HG02759 (cell line): ENCODE measurements at regions not wholly inside any gene's neighbourhood (a gene's known extent, or its start where the extent isn't known, plus 50 kb on each side); places are given as distances from the start of the nearest gene placed in this dataset.
A peak's percentile ranks its signal among the peaks of the same experiment; 100 is the strongest.

Source experiments
- ATAC-seq: cut with Tn5 transposase; IDR thresholded peaks from one replicate; pipeline ENCODE4 v1.9.1; 2021; ENCODE audit warnings: mild to moderate bottlenecking, moderate library complexity; ENCODE audit not compliant: unreplicated experiment

DNA sequence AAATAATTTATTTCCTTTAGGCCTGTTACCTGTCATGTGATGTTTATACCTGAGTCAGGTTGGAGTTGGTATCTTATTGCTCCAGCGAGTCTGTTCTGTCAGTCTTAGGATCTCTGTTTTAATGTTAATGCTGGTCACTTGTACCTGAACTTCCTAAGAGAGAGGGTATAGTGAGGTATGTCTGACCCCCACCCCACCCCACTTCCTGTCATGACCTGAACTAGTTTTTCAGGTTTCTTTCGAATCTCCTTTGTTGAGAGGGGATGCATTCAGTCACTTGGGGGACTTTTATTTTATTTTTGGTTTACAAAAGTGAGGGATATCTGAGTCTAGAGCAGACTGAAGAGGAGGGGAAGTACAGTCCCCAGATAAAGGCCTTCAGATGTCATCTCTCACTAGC is 769.0 kb upstream of the COBL start:
- no peak for ATAC-seq

DNA sequence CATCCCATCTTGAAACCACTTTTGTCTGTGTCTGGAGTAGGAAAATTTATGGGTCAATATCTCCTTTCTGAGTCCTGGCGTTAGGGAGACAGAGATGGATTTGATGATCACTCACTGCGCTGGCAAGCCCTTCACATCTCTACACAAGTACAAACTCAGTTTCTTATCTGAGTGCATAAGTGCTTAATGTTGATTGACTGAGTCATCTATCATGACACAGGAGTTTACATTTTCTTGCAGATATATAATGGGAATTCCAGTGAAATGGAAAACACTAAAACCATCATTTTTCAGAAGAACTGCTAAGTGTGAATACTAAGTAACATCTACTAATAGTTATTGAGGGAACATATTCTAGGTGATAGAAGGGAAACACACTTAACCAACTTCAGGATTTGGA is 763.9 kb upstream of the COBL start:
- no peak for ATAC-seq

DNA sequence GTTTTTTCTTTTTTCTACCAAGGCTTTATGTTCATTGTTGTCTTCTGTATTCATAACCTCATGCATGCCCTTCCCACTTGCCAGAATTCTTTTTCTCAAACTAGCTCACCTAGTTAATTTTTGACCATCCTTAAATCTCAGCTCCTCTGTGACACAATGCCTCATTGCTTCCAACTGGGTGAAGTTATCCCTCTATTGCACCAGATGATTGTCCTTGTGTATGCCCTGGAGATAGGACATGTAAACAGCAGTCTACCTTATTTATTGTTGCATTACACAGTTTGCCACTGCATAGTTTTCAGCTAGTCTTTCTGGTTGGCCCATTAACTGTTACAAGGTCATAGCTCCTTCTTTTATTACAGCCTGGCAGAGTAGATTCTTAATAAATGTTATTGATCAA is 763.1 kb upstream of the COBL start:
- no peak for ATAC-seq

DNA sequence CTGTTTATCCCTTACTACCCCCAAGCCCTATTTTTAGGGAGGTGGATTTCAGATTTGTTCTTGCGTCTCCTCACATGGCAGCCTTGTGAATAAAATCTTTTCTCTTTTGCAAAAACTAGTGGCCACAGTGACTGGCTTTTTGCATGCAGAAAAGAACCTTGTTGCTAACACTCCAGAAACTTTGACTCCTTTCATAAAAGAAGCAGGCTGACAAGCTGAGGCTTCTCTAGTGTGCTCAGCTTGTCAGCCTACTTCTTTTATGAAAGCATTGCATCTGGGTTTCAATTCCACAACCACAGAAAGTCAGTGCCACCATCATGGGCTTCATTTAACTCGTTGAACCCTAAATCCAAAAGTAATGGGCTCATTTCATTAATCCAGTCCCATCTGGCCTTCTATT is 761.0 kb upstream of the COBL start:
- no peak for ATAC-seq

DNA sequence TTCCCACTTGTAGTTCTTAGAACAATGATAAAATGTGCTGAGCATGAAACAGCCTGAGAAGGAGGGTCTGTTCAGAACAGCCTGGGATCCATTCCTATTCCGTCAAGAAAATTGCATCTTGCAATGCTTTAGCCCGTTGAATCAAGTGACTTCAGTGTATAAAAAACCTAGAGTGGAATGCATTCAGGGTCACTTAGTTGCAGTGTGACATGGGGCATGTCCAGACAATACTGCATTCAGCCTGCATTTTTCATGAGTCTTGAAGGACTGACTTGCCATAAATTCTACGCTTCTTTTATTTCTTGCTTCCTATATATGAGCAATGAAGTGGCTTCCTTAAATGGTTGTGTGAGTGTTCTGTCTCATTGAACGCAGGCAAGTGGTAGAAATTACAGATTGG is 758.3 kb upstream of the COBL start:
- ATAC-seq: no peak

DNA sequence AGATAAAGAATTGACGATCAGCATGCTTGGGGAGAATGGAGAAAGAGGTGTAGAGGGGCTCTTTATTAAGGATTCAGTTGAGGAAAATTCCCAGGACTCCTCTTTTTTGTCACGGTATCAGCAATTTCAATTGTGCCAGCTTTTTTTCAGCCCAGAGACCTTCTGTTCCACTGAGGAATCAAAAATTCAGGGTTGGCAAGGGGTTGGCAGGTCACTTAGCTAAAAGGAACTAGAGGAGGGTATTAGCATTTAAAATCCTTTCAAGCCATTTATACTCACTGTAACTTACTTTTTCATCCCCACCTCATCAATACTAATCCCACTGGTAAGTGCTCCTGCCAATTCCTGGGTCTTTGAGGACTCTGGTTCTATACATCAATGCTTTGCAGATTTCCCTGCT is 757.5 kb upstream of the COBL start:
- ATAC-seq: no peak

DNA sequence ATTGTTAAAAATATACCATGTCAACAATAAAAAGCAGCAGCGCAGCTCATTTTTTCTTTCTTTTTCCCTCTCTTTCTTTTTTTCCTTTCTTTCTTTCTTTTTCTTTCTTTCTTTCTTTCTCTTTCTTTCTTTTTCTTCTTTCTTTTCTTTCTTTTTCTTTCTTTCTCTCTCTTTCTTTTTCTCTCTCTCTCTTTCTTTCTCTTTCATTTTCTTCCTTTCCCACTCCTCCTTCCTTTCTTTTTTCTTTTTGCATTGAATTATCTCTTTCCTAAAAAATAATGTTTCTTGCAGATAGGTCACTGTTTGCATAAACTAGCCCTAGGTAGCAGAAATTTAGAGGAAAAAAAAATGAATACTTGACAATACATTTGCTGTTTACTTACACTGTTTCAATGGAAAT is 755.1 kb upstream of the COBL start:
- no peak for ATAC-seq

DNA sequence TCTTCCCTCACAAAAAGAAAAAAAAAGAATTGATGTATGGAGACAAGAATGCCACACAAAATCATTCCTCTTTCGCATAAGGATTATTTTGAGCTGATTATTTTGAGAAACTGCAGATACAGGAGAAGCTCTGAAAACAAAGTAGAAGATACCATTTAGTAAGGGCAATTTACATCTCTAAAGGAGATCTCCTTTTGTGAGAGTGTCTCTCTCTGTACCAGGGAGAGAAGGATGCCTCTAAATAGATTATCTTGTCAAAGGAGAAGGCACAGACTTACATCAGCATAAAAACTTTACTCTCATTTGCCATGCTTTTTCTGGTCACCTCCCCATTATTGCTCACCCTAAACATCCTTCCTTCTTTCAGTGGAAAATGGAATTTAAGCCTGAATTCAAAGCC is 747.9 kb upstream of the COBL start:
- ATAC-seq: no peak

DNA sequence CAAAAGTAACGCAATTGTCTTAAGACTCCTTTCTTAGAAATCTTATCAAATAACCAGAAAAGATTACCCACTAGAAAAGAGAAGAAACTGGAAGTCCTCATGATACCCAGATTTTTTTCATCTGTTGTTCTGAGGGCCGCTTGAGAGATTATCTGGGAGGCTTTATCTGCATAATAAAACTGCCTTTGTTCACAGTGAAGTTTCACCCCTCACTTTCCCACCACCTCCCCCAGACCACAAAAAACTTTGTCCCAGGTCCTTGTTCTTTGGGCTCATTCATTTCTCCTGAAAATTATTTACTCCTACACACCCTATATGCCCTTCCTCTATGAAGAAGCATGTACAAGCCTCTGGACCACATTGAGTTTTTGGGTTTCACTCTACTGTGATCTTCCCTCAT is 745.1 kb upstream of the COBL start:
- ATAC-seq: no peak

DNA sequence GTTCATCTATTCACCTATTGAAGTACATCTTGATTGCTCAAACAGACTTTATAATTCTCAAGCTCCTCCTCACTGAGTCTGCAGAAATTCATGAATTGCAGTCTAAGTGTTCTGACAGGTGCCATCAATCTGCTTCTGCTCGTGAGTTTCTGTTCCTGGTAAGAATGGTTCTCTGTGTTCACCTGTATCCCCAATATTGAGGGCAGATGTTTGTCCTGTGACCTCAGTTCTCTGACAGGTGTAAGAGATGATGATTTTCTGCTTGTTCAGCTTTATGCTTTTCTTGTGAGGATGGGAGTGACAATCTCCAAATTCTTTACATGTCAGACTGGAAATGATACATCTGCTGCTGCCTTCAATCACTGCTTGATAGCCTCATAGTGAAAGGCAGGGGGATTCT is 736.9 kb upstream of the COBL start:
- ATAC-seq: no peak

DNA sequence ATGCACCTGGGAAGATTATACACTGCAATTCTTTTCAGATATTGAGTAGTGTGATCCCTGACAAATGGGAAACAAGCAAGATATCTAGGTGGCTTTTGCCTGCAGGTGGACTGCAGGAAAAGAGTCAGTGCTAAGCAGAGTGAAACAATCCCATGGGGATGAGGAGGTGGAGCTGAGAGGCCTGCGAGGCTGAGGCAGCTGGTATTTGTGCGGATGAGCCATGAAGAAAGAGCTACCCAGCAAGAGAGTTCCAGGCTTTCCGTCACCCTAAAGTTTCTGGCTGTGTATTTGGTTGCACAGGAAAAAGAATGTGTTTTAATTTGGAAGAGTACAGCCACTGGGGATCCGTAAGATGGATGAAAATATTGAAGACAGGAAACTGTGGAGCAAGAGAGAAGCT is 714.1 kb upstream of the COBL start:
- ATAC-seq: no peak

DNA sequence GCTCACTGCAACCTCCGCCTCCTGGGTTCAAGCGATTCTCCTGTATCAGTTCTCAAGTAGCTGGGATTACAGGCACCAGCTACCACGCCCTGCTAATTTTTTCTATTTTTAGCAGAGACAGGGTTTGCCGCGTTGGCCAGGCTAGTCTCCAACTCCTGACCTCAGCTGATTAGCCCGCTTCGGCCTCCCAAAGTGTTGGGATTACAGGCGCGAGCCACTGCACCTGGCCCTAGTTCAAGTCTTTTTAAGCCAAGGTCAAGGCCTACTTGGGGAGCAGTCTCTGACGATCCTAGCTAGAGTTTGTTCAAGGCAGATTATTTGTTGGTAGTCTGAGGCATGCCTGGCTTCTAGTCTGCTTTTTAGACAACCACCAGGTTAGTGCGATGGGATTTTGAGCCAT is 709.5 kb upstream of the COBL start:
- no peak for ATAC-seq

DNA sequence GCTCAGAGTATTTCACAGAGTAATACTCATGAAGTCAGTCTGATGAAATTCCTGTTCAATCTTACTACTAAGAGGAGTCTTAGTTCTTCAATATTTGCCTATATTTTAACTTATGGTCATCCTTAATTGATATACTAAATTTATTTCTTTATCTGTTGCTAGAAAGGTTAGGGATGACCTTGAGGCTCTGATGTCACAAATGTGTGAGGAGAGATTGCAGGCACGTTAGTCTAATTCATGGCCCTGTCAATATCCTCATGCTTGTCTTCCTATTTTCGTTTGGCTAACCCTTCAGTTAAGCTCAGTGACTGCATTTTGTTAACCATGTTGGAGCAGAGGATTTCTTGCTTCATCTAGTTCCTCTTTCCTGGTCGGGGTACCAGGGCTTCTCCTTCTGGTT is 704.7 kb upstream of the COBL start:
- ATAC-seq: no peak

DNA sequence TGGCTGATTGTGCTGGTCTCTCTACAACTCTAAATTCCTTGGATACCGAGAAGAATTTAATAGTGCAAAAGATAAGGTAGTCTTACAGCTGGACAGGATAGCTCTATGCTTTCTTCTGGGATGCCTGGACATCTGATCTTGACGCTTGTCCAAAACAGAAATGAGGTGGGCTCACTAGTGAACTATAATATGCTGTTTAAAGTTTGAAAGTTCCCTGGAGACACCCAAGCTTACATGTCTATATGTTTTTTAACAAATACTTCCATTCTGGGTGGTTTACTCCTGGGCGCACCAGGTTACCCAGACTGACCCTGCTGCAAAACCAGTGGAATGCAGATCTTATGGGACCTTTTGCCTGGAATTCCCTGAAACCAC is 702.1 kb upstream of the COBL start:
- no peak for ATAC-seq

DNA sequence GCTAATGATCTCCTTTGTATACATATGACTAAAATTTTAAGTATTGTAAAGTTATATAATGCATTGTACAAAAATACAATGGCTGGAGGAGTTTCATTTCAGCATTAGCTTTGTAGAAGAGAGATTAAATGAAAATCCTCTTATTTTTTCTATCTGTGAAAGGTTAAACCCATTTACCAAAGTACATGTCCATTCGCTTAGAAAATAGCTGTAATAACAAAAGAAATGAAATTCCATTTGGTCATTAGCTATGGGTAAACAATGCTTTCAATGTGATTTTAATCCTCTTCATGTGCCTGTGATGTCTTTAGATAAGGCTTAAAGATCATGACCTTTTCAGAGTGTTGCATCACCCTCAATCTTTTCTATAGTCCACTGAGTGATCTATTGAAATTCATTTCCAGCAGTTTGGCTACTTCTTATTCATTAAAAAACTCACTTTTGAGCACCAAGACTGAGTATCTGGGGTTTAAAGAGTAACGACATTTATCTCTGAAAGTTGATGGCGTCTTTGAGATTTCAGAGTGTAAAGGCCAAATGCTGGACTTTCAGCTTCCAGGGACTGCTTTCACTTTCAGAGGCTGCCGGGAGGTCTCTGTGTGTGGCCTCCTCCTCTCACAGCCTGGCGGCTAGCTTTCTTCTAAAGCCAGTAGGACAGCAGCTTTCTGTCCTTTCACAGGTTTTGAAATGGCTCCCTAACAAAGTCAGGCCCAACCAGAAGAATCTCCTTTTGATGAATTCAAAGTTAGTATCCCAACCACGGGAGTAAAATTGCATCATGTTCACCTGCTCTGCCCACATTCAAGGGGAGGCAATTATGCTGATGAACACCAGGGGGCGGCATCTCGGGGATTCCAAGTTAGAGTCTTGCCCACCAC is 701.4 kb upstream of the COBL start:
- ATAC-seq: peak; percentile 76

DNA sequence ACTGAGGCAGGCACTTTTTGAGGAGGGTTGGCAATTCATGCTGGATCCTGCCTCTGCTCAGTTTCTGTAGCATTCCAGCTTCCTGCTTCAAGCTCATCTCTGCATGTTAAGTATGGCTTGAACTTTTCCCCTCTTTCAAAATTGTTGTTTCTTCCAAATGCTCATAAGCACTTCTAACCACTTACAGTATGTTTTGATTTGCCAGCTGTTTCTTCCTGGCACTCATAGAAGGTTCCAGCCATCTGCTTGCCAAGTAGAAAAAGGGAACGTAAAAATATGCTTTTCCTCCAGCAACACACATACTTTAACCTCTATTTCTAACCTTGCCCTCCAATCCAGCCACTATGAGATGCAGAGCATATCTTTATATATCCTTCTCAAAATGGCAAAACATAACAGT is 692.6 kb upstream of the COBL start:
- ATAC-seq: no peak

DNA sequence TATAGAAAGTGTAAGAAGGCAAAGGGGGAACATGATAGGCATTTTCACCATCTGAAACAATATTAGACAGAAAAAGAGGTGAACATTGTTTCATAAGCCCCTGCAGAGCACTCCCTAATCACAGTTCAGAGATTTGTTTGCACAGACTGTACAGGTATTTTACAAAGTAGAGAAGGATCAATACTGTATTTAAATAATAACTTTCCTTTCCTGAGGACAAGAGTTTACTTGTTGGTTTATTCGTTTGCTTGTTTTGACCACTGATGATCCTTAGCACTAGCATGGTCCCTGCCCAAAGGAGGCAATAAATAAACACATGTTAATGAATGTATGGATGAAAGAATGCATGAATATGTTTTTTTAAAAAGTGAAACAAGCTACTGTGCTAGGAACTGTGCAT is 690.1 kb upstream of the COBL start:
- ATAC-seq: no peak

DNA sequence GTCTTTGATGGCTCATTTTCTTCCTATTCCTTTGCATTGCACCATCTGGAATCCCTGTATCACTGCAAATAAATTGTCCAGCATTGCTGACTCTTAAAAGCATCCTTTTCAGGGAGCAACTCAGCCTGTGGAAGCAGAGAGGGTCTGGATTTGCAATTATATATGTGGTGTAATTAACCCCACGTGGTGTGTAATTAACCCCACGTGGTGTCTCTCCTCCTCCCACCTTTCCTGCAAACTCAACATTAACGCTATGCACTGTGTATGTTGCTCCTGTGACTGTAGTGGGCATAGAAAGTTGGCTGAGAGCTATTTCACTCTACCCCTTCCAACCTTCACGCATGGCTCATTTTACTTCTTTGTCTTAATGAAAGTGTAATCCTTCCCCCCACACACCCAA is 689.0 kb upstream of the COBL start:
- ATAC-seq: no peak

DNA sequence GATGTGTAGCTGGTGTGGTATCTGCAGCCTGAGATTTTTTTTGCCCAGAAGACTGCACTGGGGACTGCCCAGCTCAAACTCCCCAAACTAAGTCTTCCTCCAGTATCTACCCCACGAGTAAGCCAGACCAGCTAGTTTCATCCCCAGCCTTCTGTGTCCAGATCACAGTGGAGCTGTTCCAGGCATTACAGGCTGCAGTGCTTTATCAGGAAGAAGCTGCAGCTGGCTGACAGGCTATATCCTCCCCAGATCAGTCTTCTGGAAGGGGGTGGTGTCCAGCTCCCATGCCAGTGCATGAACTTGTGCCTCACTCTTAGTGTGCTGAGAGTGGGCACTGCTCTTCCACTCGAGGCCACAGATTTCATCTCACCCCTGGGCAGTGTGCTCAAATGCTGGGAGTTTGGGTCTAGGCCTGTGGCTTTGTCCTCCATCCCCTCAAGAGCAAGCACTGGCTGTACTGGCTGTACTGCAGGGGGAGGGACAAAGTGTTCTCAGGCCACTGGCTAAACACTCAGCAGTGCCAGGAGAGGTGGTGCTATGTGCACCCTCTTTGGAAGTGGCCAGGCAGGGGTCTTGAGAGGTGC is 679.1 kb upstream of the COBL start:
- ATAC-seq: no peak

DNA sequence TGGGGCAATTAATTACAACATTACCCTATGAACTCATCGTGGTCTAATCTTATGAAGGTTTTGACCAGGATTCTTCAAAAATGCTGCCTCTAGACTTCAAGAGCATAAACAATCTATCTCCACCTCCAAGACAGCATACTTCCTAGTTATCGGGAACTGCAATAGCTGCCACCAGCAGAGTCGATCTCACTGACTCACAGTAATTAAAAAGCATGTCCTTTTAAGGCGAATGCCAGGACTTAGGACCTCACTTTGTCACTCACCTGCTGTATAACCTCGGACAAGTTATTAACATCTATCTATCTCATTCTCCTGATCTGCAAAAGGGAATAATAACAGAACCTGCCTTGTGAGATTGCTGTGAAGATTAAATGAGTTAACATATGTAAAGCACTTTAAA is 666.0 kb upstream of the COBL start:
- ATAC-seq: no peak

DNA sequence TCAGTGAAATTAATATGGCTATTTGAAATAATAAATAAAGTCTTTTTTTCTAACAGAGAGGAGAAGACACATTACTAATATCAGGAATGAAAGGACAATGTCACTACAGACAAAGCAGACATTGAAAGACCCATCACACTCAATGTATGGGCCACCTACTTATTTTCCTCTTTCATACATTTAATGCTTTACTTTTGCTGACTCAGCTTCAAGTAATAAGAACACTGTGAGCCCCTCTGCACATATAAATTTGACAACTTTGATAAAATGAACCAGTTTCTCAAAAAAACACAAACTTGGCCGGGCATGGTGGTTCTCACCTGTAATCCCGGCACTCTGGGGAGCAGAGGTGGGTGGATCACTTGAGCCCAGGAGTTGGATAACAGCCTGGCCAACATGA is 664.2 kb upstream of the COBL start:
- no peak for ATAC-seq

DNA sequence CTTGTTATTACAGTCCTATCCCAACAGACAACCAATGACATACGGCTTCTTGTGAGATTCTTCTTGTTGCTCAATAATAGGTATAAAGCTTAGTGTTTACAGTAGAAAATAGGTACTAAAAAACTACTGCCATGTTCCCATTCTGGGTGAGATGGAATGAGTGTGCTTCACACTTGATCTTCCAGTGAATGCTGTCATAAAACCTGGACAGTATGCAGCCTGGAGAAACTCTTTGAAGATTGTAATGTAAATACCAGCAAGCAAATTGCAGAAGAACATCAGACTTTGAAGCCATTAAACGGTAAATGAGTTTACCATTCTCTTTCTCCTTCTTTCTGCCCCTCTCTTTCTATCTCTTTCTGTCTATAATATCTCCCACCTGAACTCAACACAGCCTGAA is 663.7 kb upstream of the COBL start:
- no peak for ATAC-seq

DNA sequence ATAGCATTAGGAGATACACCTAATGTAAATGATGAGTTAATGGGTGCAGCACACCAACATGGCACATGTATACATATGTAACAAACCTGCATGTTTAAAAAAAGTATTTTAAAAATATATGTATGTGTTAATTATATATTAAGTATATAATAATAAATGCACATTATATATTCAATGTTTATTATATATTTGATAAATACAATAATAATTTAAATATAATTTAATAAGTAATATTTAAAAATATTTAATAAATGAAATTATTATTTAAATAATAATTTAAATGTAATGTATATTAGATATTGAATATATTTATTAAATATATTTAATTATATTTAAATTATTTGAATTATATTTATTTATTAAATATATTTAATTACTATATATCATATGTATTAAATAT is 661.3 kb upstream of the COBL start:
- ATAC-seq: no peak
